SK-N-SH (cell line): ENCODE measurements at regions not wholly inside any gene's neighbourhood (a gene's known extent, or its start where the extent isn't known, plus 50 kb on each side); places are given as distances from the start of the nearest gene placed in this dataset.

ENCODE experiments used
- SMC3 ChIP-seq: IDR thresholded peaks from 2 replicates; pipeline ENCODE4 v1.6.1; 2012; ENCODE audit warnings: low read depth, low read length, improper control_type of control experiment
- YY1 ChIP-seq: IDR thresholded peaks from 2 replicates; pipeline ENCODE4 v1.4.0; 2012; ENCODE audit warnings: low read depth, mild to moderate bottlenecking

- TF ChIP-seq SMC3: no peak
- no peak for TF ChIP-seq YY1
These were observed 1409.4 kb downstream of the MRPL39 start for GRCh38 chr21:24197923-24198322.
